HepG2 (cell line): ENCODE measurements at regions not wholly inside any gene's neighbourhood (a gene's known extent, or its start where the extent isn't known, plus 50 kb on each side); places are given as distances from the start of the nearest gene placed in this dataset.

Experiments used
- ATAC-seq: fragments of 200-7000 bp; cut with Tn5 transposase; 3 replicates; pipeline ENCODE4 v1.9.1; 2020; ENCODE audit warnings: mild to moderate bottlenecking, moderate library complexity
- BruUV-seq: library from RNA; stranded (reverse); fragments of 400-500 nt; replicated peaks from 2 replicates; lab custom pipeline; 2021; lab: Mats Ljungman, UMichigan
- CTCF ChIA-PET: fragments of 300-600 bp; formaldehyde crosslinking; extraction: SDS; loops from one replicate; lab custom pipeline; 2021; ENCODE audit warnings: low total read pairs, inconsistent platforms, low intra/inter-chr PET ratio; lab: Yijun Ruan, JAX
- POLR2A ChIA-PET: fragments of 350-600 bp; sonication (Branson Sonifier 250); formaldehyde crosslinking; loops from one replicate; lab custom pipeline; 2020; ENCODE audit warnings: antibody characterized with exemption, inconsistent platforms; lab: Yijun Ruan, JAX
- DNase-seq: peaks from one replicate; pipeline ENCODE4 v3.0.0-alpha.2; 2015; ENCODE audit warnings: low spot score
- FAIRE-seq: peaks from 3 replicates; lab custom pipeline; 2011; peaks lifted over from hg19 to GRCh38; lab: Jason Lieb, UNC
- H2AFZ ChIP-seq: one replicate; pipeline ENCODE4 v1.6.1; 2011; ENCODE audit warnings: low read length, inconsistent platforms
- H3K27ac ChIP-seq: fragments of 300-600 bp; 3 replicates; pipeline ENCODE4 v1.8.0; 2011; ENCODE audit warnings: mixed run types, mild to moderate bottlenecking, mixed read lengths, low read length, inconsistent platforms; ENCODE audit not compliant: insufficient read depth; ENCODE audit errors: extremely low read length
- H3K27me3 ChIP-seq, 2 experiments: fragments of 200-600 bp in 1 of 2; 2 replicates in 1 of 2; 3 replicates in 1 of 2; pipeline versions ENCODE4 v1.6.0 to v1.8.0; 2011; ENCODE audit warnings: low read length in 2 of 2, mild to moderate bottlenecking in 2 of 2, moderate library complexity in 2 of 2, inconsistent platforms in 1 of 2; ENCODE audit not compliant: insufficient read depth in 2 of 2, control insufficient read depth in 1 of 2
- H3K36me3 ChIP-seq, 2 experiments: fragments of 200-600 bp in 1 of 2; replicated peaks in 1 of 2; 2 replicates in 1 of 2; 3 replicates in 1 of 2; pipeline versions ENCODE4 v1.5.1 to v1.8.0; 2011; ENCODE audit warnings: low read length in 2 of 2, inconsistent platforms in 1 of 2; ENCODE audit not compliant: insufficient read depth in 2 of 2, control insufficient read depth in 1 of 2
- H3K4me1 ChIP-seq: 2 replicates; pipeline ENCODE4 v1.5.1; 2012; ENCODE audit warnings: low read length, inconsistent platforms; ENCODE audit not compliant: insufficient read depth
- H3K4me2 ChIP-seq: 2 replicates; pipeline ENCODE4 v1.6.0; 2011; ENCODE audit warnings: low read depth, low read length, inconsistent platforms
- H3K4me3 ChIP-seq, 3 experiments: fragments of 200-600 bp in 1 of 3; sonication (generic), shearing (Covaris generic) in 1 of 3; replicated peaks in 1 of 3; 2 replicates each; pipeline ENCODE4 v1.5.1; 2011 to 2016; ENCODE audit warnings: low read length in 3 of 3, inconsistent platforms in 2 of 3, low read depth in 2 of 3, mild to moderate bottlenecking in 2 of 3, control low read depth in 1 of 3, mixed read lengths in 1 of 3; ENCODE audit not compliant: insufficient read depth in 1 of 3
- H3K79me2 ChIP-seq: one replicate; pipeline ENCODE4 v1.6.1; 2011; ENCODE audit warnings: low read length, inconsistent platforms; ENCODE audit not compliant: insufficient read depth
- H3K9ac ChIP-seq: 2 replicates; pipeline ENCODE4 v1.6.0; 2011; ENCODE audit warnings: mild to moderate bottlenecking, low read depth, low read length, inconsistent platforms; ENCODE audit not compliant: insufficient read depth
- H3K9me3 ChIP-seq: 2 replicates; pipeline ENCODE4 v1.5.1; 2012; ENCODE audit warnings: mild to moderate bottlenecking, low read length
- H4K20me1 ChIP-seq: 2 replicates; pipeline ENCODE4 v1.6.0; 2011; ENCODE audit warnings: inconsistent platforms, mild to moderate bottlenecking, low read length, moderate library complexity; ENCODE audit not compliant: insufficient read depth
- DNMT3B ChIP-seq: conservative IDR thresholded peaks from 2 replicates; pipeline ENCODE4 v1.6.1; 2016; ENCODE audit warnings: missing biosample characterization, control low read depth
- HNRNPLL ChIP-seq: fragments of 200-400 bp; formaldehyde crosslinking; IDR thresholded peaks from 2 replicates; pipeline ENCODE4 v1.6.1; 2017; ENCODE audit warnings: mild to moderate bottlenecking, low read depth, low read length; ENCODE audit not compliant: poor library complexity, severe bottlenecking
- HOXA3 ChIP-seq: sonication (generic); formaldehyde crosslinking; IDR thresholded peaks from 2 replicates; pipeline ENCODE4 v1.5.0; 2020; ENCODE audit warnings: missing genetic modification reagents
- KMT2A ChIP-seq: sonication (generic); formaldehyde crosslinking; IDR thresholded peaks from 2 replicates; pipeline ENCODE4 v1.4.0; 2020; ENCODE audit warnings: missing genetic modification reagents
- MIER3 ChIP-seq: IDR thresholded peaks from 2 replicates; pipeline ENCODE4 v1.6.1; 2016; ENCODE audit warnings: missing compliant biosample characterization, borderline replicate concordance
- MTF1 ChIP-seq: sonication (generic); formaldehyde crosslinking; IDR thresholded peaks from 2 replicates; pipeline ENCODE4 v1.5.0; 2020; ENCODE audit warnings: missing genetic modification reagents
- SIX4 ChIP-seq: sonication (generic); formaldehyde crosslinking; IDR thresholded peaks from 2 replicates; pipeline ENCODE4 v1.4.0; 2020; ENCODE audit warnings: missing genetic modification reagents
- ZFP1 ChIP-seq: IDR thresholded peaks from 2 replicates; pipeline ENCODE4 v1.6.1; 2016
- ZNF572 ChIP-seq: sonication (generic); formaldehyde crosslinking; IDR thresholded peaks from 2 replicates; pipeline ENCODE4 v1.5.1; 2020; ENCODE audit warnings: mild to moderate bottlenecking, missing genetic modification reagents
- ZNF75D ChIP-seq: sonication (generic); formaldehyde crosslinking; IDR thresholded peaks from 2 replicates; pipeline ENCODE4 v1.8.1; 2023; ENCODE audit warnings: missing genetic modification reagents, mild to moderate bottlenecking, borderline replicate concordance
- ZSCAN30 ChIP-seq: sonication (generic); formaldehyde crosslinking; IDR thresholded peaks from 2 replicates; pipeline ENCODE4 v1.5.0; 2020; ENCODE audit warnings: mild to moderate bottlenecking, missing genetic modification reagents
- WGBS: methylation state at CpG from one replicate; pipeline ENCODE4 v1.1.6; 2017; ENCODE audit warnings: low lambda C conversion rate; 5-methylcytosine and 5-hydroxymethylcytosine counted together
- in situ Hi-C: cut with HindIII; loops from 2 replicates; pipeline ENCODE4 v1.10.0; 2017; ENCODE audit warnings: low pct_unique_long_range_greater_than_20kb; ENCODE audit not compliant: extremely low pct_ligation_motif_present
- intact Hi-C: fragments of 100-400 bp; cut with micrococcal nuclease; formaldehyde crosslinking; loops from one replicate; pipeline ENCODE4 v1.10.0; 2022; ENCODE audit not compliant: unreplicated experiment
- TF ChIP-seq, protein P1 (sequence below), 2 experiments: sonication (generic) in 1 of 2; formaldehyde crosslinking in 1 of 2; IDR thresholded peaks; 2 replicates each; pipeline versions ENCODE4 v1.5.1 to v1.6.1; 2011 to 2020; ENCODE audit warnings: borderline replicate concordance in 1 of 2, low read depth in 1 of 2, low read length in 1 of 2, mild to moderate bottlenecking in 1 of 2, missing genetic modification reagents in 1 of 2, moderate library complexity in 1 of 2
- TF ChIP-seq, protein P2 (sequence below): sonication (generic); formaldehyde crosslinking; IDR thresholded peaks from 2 replicates; pipeline ENCODE4 v1.4.0; 2020; ENCODE audit warnings: missing genetic modification reagents, low read depth, mild to moderate bottlenecking, borderline replicate concordance

DNA sequence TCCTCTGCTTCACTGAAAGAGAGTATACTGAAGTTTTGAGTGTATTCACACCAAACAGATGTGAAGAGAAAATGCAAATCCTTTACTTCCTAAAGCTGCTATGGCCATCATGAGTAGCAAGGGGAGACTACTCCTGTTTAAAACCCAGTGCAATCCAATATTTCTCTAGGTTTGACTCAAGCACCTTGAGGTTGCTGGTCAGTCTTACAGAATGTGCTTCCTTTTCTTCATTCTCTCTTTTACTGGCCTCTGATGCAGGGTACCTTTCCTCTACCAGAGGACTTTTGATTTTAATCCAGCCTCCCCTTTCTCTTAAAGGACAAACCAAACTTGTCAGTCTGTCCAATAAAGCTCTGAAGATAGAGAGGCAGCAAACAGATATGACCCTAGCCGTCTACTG, 98.1 kb upstream of the TLE4 start:
- Histone ChIP-seq H3K9me3 (no peaks in the 10 kb centered on the region), H3K27ac (no peak overlapping the region), H3K36me3 (no peaks in the 10 kb centered on the region), H4K20me1 (no peaks in the 10 kb centered on the region), H3K4me1 (no peaks in the 10 kb centered on the region), H3K9ac (no peak overlapping the region), H2AFZ (no peak overlapping the region), H3K27me3 (no peaks in the 10 kb centered on the region; a peak in 1 of 5 replicates), H3K79me2 (no peaks in the 10 kb centered on the region), H3K4me2 (no peak overlapping the region), H3K4me3 (no peak overlapping the region)
- ATAC-seq (no peak), DNase-seq (no peak), FAIRE-seq (no peak)
- ChIA-PET POLR2A (no interaction called here), CTCF (no interaction called here)
- intact Hi-C loops, result no loop called here
- BruUV-seq, result no TSS peak
- in situ Hi-C loops, result no loop called here
- TF ChIP-seq ZFP1 (CRISPR knock-in tag) (no peak), SIX4 (CRISPR knock-in tag) (no peak), ZSCAN30 (CRISPR knock-in tag) (no peak), MTF1 (CRISPR knock-in tag) (no peak), MIER3 (no peak), KMT2A (CRISPR knock-in tag) (no peak), HNRNPLL (no peak), ZNF75D (CRISPR knock-in tag) (no peak), ZNF572 (CRISPR knock-in tag) (no peak), HOXA3 (CRISPR knock-in tag) (no peak), DNMT3B (CRISPR knock-in tag) (no peak)
- TF ChIP-seq, protein P1, sequence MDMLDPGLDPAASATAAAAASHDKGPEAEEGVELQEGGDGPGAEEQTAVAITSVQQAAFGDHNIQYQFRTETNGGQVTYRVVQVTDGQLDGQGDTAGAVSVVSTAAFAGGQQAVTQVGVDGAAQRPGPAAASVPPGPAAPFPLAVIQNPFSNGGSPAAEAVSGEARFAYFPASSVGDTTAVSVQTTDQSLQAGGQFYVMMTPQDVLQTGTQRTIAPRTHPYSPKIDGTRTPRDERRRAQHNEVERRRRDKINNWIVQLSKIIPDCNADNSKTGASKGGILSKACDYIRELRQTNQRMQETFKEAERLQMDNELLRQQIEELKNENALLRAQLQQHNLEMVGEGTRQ (IDR thresholded peaks at IDR 0.05; ENCODE audit: low read depth, low read length), result no peak
- TF ChIP-seq, protein P1 (CRISPR knock-in tag; IDR thresholded peaks at IDR 0.05; ENCODE audit: borderline replicate concordance), result no peak
- TF ChIP-seq, protein P2, sequence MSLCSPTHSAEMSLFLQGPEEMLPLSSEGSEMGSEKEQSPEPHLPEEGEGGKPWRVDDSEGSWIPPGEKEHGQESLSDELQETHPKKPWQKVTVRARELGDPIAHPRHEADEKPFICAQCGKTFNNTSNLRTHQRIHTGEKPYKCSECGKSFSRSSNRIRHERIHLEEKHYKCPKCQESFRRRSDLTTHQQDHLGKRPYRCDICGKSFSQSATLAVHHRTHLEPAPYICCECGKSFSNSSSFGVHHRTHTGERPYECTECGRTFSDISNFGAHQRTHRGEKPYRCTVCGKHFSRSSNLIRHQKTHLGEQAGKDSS, result no peak
- WGBS, result 0% methylated on average over 1 of the region's 1 CpG
